HCT116 (cell line): ENCODE measurements at regions not wholly inside any gene's neighbourhood (a gene's known extent, or its start where the extent isn't known, plus 50 kb on each side); places are given as distances from the start of the nearest gene placed in this dataset.
"Not testable (repeated sequence)": the region's sequence is repeated elsewhere in the genome, so short reads cannot be mapped to it uniquely, and the experiment has no call there.

Source experiments
- ATAC-seq: fragments of 200-7000 bp; cut with Tn5 transposase; 2 replicates; pipeline ENCODE4 v1.9.1; 2020; ENCODE audit warnings: mild to moderate bottlenecking, moderate library complexity
- BruUV-seq: library from RNA; stranded (reverse); fragments of 400-500 nt; replicated peaks from 2 replicates; lab custom pipeline; 2021; lab: Mats Ljungman, UMichigan
- CTCF ChIA-PET: fragments of 300-600 bp; sonication (Branson Sonifier 250); formaldehyde crosslinking; loops from one replicate; lab custom pipeline; 2021; ENCODE audit warnings: antibody characterized with exemption; lab: Charles Lee
- POLR2A ChIA-PET: fragments of 300-600, 350-600 bp; sonication (Branson Sonifier 250); formaldehyde crosslinking; loops from one replicate; lab custom pipeline; 2021; ENCODE audit warnings: antibody characterized with exemption; lab: Charles Lee
- RAD21 ChIA-PET, 2 experiments: fragments of 300-600 bp; sonication (Branson Sonifier 250); formaldehyde crosslinking; loops; one replicate each; lab custom pipeline; 2023; ENCODE audit warnings: low total read pairs in 2 of 2; ENCODE audit not compliant: uncharacterized antibody in 2 of 2, unreplicated experiment in 2 of 2, low non-redundant PET in 1 of 2; lab: Charles Lee
- DNase-seq: peaks from one replicate; pipeline ENCODE4 v3.0.0-alpha.2; 2010; ENCODE audit warnings: low read depth, low spot score
- H2AFZ ChIP-seq: fragments of 200-600 bp; shearing (Covaris generic), sonication (generic); 2 replicates; pipeline ENCODE4 v1.6.1; 2017; ENCODE audit warnings: low read depth, mixed run types, mixed read lengths, antibody characterized with exemption, low read length; ENCODE audit not compliant: poor library complexity, severe bottlenecking
- H3K27ac ChIP-seq: 2 replicates; pipeline ENCODE4 v1.5.1; 2012; ENCODE audit warnings: low read depth, low read length
- H3K27me3 ChIP-seq: fragments of 200-600 bp; sonication (generic); 2 replicates; pipeline ENCODE4 v1.6.1; 2016; ENCODE audit warnings: mixed run types, low read length, mixed read lengths; ENCODE audit not compliant: insufficient read depth
- H3K36me3 ChIP-seq, 2 experiments: fragments of 200-500 bp in 1 of 2; fragments of 200-600 bp in 1 of 2; sonication (Bioruptor generic) in 1 of 2; sonication (generic) in 1 of 2; 2 replicates each; pipeline versions ENCODE4 v1.5.1 to v1.6.1; 2014 to 2016; ENCODE audit warnings: low read length in 2 of 2, inconsistent platforms in 1 of 2, mixed read lengths in 1 of 2, mixed run types in 1 of 2; ENCODE audit not compliant: insufficient read depth in 2 of 2, control insufficient read depth in 1 of 2
- H3K4me1 ChIP-seq, 2 experiments: fragments of 200-600 bp in 1 of 2; sonication (generic) in 1 of 2; 2 replicates each; pipeline versions ENCODE4 v1.5.1 to v1.6.1; 2012 to 2017; ENCODE audit warnings: low read length in 2 of 2, inconsistent platforms in 1 of 2, mild to moderate bottlenecking in 1 of 2, mixed read lengths in 1 of 2, mixed run types in 1 of 2, moderate library complexity in 1 of 2; ENCODE audit not compliant: insufficient read depth in 2 of 2, control insufficient read depth in 1 of 2
- H3K4me2 ChIP-seq: fragments of 200-600 bp; sonication (generic); 2 replicates; pipeline ENCODE4 v1.6.1; 2017; ENCODE audit warnings: mixed run types, low read length, mixed read lengths
- H3K4me3 ChIP-seq, 2 experiments: fragments of 200-600 bp in 1 of 2; sonication (generic) in 1 of 2; replicated peaks in 1 of 2; 2 replicates each; pipeline ENCODE4 v1.5.1; 2011 to 2016; ENCODE audit warnings: low read length in 2 of 2, control low read depth in 1 of 2, low read depth in 1 of 2, mild to moderate bottlenecking in 1 of 2, mixed read lengths in 1 of 2, mixed run types in 1 of 2
- H3K79me2 ChIP-seq: fragments of 200-600 bp; sonication (generic); 2 replicates; pipeline ENCODE4 v1.6.1; 2017; ENCODE audit warnings: mild to moderate bottlenecking, mixed run types, low read length, moderate library complexity, mixed read lengths; ENCODE audit not compliant: insufficient read depth
- H3K9ac ChIP-seq: fragments of 200-600 bp; sonication (generic); 2 replicates; pipeline ENCODE4 v1.6.1; 2016; ENCODE audit warnings: low read length, mixed read lengths
- H3K9me2 ChIP-seq: fragments of 200-600 bp; sonication (generic), shearing (Covaris generic); 2 replicates; pipeline ENCODE4 v1.6.1; 2017; ENCODE audit warnings: mixed run types, mild to moderate bottlenecking, moderate library complexity; ENCODE audit not compliant: insufficient read depth
- H3K9me3 ChIP-seq, 2 experiments: fragments of 200-500 bp in 1 of 2; fragments of 200-600 bp in 1 of 2; sonication (Bioruptor generic) in 1 of 2; sonication (generic) in 1 of 2; 2 replicates each; pipeline ENCODE4 v1.6.1; 2014 to 2017; ENCODE audit warnings: low read length in 2 of 2, mixed read lengths in 2 of 2, inconsistent platforms in 1 of 2, low read depth in 1 of 2, mild to moderate bottlenecking in 1 of 2, mixed run types in 1 of 2, moderate library complexity in 1 of 2; ENCODE audit not compliant: control insufficient read depth in 1 of 2, insufficient read depth in 1 of 2
- H4K20me1 ChIP-seq: fragments of 200-600 bp; sonication (generic), shearing (Covaris generic); 2 replicates; pipeline ENCODE4 v1.6.1; 2017; ENCODE audit warnings: mixed run types, mild to moderate bottlenecking, moderate library complexity; ENCODE audit not compliant: insufficient read depth
- CBX3 ChIP-seq: IDR thresholded peaks from 2 replicates; pipeline ENCODE4 v1.6.1; 2012; ENCODE audit warnings: low read depth
- CTCF ChIP-seq, 3 experiments: fragments of 200-600 bp in 1 of 3; sonication (generic) in 1 of 3; IDR thresholded peaks in 2 of 3; conservative IDR thresholded peaks in 1 of 3; 2 replicates each; pipeline ENCODE4 v1.5.1; 2012 to 2017; ENCODE audit warnings: low read depth in 2 of 3, low read length in 2 of 3, antibody characterized with exemption in 1 of 3, borderline replicate concordance in 1 of 3, control low read depth in 1 of 3, mild to moderate bottlenecking in 1 of 3, mixed read lengths in 1 of 3, mixed run types in 1 of 3, moderate library complexity in 1 of 3; ENCODE audit not compliant: insufficient read depth in 1 of 3
- ELF1 ChIP-seq: IDR thresholded peaks from 2 replicates; pipeline ENCODE4 v1.6.1; 2012; ENCODE audit warnings: low read depth, borderline replicate concordance
- FOSL1 ChIP-seq: IDR thresholded peaks from 2 replicates; pipeline ENCODE4 v1.6.1; 2012; ENCODE audit warnings: low read depth
- MAX ChIP-seq: IDR thresholded peaks from 2 replicates; pipeline ENCODE4 v1.6.1; 2012
- POLR2AphosphoS5 ChIP-seq: IDR thresholded peaks from 2 replicates; pipeline ENCODE4 v1.6.1; 2011; ENCODE audit warnings: mild to moderate bottlenecking, low read depth, low read length, moderate library complexity
- RAD21 ChIP-seq: IDR thresholded peaks from 2 replicates; pipeline ENCODE4 v1.6.1; 2012; ENCODE audit warnings: low read depth, mild to moderate bottlenecking
- SP1 ChIP-seq: IDR thresholded peaks from 2 replicates; pipeline ENCODE4 v1.6.1; 2012; ENCODE audit warnings: low read depth
- SRF ChIP-seq: IDR thresholded peaks from 2 replicates; pipeline ENCODE4 v1.6.1; 2012; ENCODE audit warnings: low read depth
- intact Hi-C: fragments of 100-400 bp; cut with micrococcal nuclease; formaldehyde crosslinking; loops from 2 replicates; pipeline ENCODE4 v1.10.0; 2022

GRCh38 chr4:57736781-57737180, 626.6 kb upstream of the IGFBP7 start:
- H3K27ac ChIP-seq, result no peak overlapping the region
- TF ChIP-seq POLR2AphosphoS5, result no peak
- intact Hi-C loops, result no loop called here
- H3K36me3 ChIP-seq, result no peaks in the 10 kb centered on the region
- no peaks in the 10 kb centered on the region for H3K27me3 ChIP-seq
- CTCF ChIA-PET, result no interaction called here
- POLR2A ChIA-PET, result no interaction called here
- H2AFZ ChIP-seq, result no peak overlapping the region
- no peaks in the 10 kb centered on the region for H4K20me1 ChIP-seq
- H3K9ac ChIP-seq, result no peak overlapping the region
- BruUV-seq, result no TSS peak
- ATAC-seq (no peak), DNase-seq (no peak)
- H3K9me3 ChIP-seq, result peaks cover 4 to 9% of the 10 kb centered on the region in 2 experiments; a peak in 2 of 4 replicates
- H3K4me3 ChIP-seq, result no peak overlapping the region
- no peaks in the 10 kb centered on the region for H3K79me2 ChIP-seq
- RAD21 ChIA-PET, result no interaction called here
- no peaks in the 10 kb centered on the region for H3K4me1 ChIP-seq
- H3K4me2 ChIP-seq, result no peak overlapping the region
- H3K9me2 ChIP-seq, result no peaks in the 10 kb centered on the region

GRCh38 chr4:57734104-57734670, 624.0 kb upstream of the IGFBP7 start:
- no peaks in the 10 kb centered on the region for H4K20me1 ChIP-seq
- CTCF ChIA-PET, result no interaction called here
- peaks cover 2 to 5% of the 10 kb centered on the region in 2 experiments; a peak in 2 of 4 replicates for H3K9me3 ChIP-seq
- H3K4me2 ChIP-seq, result no peak overlapping the region
- H3K9ac ChIP-seq, result no peak overlapping the region
- BruUV-seq, result no TSS peak
- H3K36me3 ChIP-seq, result no peaks in the 10 kb centered on the region
- no peak overlapping the region for H3K4me3 ChIP-seq
- no peak for DNase-seq
- H3K79me2 ChIP-seq, result no peaks in the 10 kb centered on the region
- H3K9me2 ChIP-seq, result no peaks in the 10 kb centered on the region
- intact Hi-C loops, result no loop called here
- POLR2A ChIA-PET, result no interaction called here
- no peak overlapping the region for H2AFZ ChIP-seq
- RAD21 ChIA-PET, result no interaction called here
- no peak overlapping the region for H3K27ac ChIP-seq
- H3K27me3 ChIP-seq, result no peaks in the 10 kb centered on the region
- TF ChIP-seq SRF, result no peak
- no peak for TF ChIP-seq POLR2AphosphoS5
- no peak for TF ChIP-seq FOSL1
- TF ChIP-seq RAD21, result no peak
- no peak for TF ChIP-seq SP1
- no peak for TF ChIP-seq CBX3
- no peak for TF ChIP-seq MAX
- TF ChIP-seq ELF1, result no peak
- TF ChIP-seq CTCF (IDR thresholded peaks at IDR 0.05 in 2 of 3, conservative IDR thresholded peaks at IDR 0.05 in 1 of 3; ENCODE audit: borderline replicate concordance in 1 of 3, insufficient read depth in 1 of 3, low read depth in 2 of 3, low read length in 2 of 3), result no peak
- no peaks in the 10 kb centered on the region for H3K4me1 ChIP-seq
- ATAC-seq, result no peak

GRCh38 chr4:57729775-57730570, 619.8 kb upstream of the IGFBP7 start:
- CTCF ChIA-PET, intact Hi-C loops, H3K9me3 ChIP-seq, H3K79me2 ChIP-seq, H4K20me1 ChIP-seq, DNase-seq, H3K4me3 ChIP-seq, ATAC-seq, H3K27me3 ChIP-seq, H3K9ac ChIP-seq, BruUV-seq, H3K36me3 ChIP-seq, H3K27ac ChIP-seq, RAD21 ChIA-PET, H3K4me2 ChIP-seq, H3K4me1 ChIP-seq, H2AFZ ChIP-seq, POLR2A ChIA-PET, H3K9me2 ChIP-seq: not testable (repeated sequence)
